GM18951 (cell line): ENCODE measurements at regions not wholly inside any gene's neighbourhood (a gene's known extent, or its start where the extent isn't known, plus 50 kb on each side); places are given as distances from the start of the nearest gene placed in this dataset.
"Not testable (repeated sequence)": the region's sequence is repeated elsewhere in the genome, so short reads cannot be mapped to it uniquely, and the experiment has no call there.

ENCODE experiments used
- POLR2A ChIP-seq: IDR thresholded peaks from 4 replicates; pipeline ENCODE4 v1.6.1; 2011; ENCODE audit warnings: mild to moderate bottlenecking; ENCODE audit not compliant: insufficient read length, insufficient read depth; ENCODE audit errors: extremely low read depth
- in situ Hi-C: fragments of 300-500 bp; cut with MboI; formaldehyde crosslinking; loops from one replicate; pipeline ENCODE4 v1.12.0; 2022; ENCODE audit warnings: low sequenced_read_pairs, mixed read lengths, inconsistent platforms; ENCODE audit not compliant: unreplicated experiment

DNA sequence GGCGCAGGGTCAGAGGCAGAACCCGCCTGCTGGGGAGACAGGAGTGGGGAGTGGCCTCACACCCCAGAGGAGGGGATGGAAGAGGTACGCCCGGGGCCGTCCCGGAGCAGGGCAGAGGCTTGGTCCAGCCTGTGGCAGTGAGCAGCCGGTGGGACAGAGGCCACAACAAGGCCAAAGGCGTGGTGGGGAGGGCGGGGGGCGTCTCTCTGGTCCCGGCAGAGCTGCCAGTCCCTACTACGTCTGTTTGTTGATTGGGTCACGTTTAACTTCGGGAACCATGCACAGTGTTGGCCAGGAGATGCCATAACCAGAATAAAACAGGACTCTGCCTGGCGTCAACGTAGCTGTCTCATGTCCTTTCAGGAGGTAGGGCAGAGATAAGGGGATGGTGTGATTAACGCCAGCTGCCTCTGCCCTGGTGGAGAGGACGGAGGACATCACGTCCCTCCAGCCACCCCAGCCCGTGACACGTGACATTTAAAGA is 192.8 kb downstream of the BANP start:
- TF ChIP-seq POLR2A = no peak
- in situ Hi-C loops = no loop called here

DNA sequence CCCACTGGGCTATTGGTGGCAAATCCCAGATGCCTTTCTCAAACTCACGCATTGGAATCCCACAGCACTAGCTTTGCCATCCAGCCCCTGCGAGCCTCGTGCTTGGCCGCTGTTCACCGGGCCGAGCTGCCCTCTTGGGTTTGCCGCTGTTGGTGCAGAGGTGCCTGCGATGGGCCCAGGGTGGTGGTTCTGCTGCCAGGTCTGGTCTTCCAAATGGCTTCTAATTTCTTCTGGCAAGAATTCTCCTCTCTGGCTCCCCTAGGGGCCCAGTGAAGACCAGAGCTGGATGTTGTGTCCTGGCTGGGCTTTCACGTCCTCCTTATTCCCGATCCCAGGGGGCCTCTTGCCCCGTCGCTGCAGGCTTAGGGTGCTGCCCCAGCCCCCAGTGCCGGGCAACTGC is 194.1 kb downstream of the BANP start:
- in situ Hi-C loops = not testable (repeated sequence)

DNA sequence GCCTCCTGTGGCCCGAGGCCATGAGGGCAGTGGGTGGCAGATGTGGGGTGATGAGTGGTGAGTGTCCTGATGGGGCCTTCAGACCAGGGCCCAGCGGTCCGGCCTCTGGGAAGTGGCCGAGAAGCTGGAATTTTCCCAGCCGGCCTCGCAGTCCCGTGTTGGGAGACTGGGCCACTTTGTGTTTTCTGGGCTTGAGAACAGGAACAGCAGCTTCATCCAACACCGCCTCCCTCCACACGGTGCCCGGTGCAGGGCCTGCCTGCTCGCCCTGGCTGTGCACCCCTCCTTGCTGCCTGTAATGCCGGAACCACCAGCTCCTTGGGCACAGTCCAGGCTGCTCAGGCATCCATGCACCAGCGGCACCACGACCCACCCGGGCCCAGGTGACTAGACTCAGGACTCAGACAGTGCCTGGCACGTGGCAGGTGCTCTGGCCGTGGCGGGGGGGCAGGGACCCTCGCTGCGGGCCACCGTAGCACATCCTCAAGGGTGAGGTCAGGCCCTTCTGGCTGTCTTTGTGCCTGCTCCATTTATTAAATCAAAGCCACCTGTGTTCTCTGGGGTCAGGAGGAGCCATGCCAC is 194.7 kb downstream of the BANP start:
- in situ Hi-C loops = not testable (repeated sequence)

DNA sequence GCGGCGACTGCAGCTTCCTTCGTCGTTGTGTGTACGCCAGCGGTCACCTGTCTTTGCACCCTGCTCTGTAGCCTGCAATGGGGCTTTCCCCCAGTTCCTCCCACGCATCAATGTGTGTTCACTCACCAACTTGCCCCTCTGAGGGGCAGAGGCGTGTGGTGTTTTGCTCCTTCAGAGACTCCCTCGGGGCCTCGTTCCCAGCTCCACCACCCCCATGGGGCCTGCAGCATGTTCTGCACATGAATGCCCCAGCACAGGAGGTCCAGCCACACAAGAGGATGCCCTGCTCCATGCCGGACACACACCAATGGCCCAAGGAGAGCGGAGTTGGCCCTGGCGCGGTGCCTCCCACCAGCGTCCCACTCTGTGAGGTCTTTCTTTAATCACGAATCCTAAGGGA is 196.8 kb downstream of the BANP start:
- in situ Hi-C loops = not testable (repeated sequence)

DNA sequence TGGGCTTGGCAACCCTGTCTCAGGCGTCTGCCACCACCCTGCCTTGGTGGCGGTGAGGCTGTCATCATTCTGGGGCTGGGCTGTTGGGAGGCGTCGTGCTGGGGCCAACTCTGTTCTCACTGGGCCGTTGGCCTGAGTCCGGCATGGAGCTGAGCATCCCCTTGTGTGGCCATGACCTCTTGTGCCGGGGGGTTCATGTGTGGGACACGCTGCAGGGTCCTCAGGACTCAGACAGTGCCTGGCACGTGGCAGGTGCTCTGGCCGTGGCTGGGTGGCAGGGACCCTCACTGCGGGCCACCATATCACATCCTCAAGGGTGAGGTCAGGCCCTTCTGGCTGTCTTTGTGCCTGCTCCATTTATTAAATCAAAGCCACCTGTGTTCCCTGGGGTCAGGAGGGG is 197.4 kb downstream of the BANP start:
- in situ Hi-C loops = not testable (repeated sequence)

DNA sequence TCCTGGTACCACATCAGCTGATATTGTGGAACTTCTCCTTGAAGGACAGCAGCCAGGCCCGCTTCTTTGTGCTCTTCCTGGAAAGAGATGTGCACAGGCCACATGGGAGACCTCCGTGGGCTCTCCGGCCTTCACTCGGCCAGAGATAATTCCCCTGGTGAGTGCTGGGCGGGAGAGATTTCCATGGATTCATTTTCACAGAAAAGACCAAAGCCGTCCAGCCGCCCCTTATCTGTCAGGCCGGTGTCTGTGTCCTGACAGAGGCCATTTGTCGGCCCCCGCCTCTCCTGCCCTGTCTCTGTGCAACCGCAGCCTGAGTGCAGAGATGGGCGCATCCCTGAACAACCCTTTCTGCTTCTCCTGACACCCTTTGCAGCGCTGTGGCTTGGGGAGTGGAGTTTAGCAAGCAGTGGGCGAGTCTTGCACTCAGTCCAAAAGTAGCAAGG is 197.9 kb downstream of the BANP start:
- in situ Hi-C loops = not testable (repeated sequence)

DNA sequence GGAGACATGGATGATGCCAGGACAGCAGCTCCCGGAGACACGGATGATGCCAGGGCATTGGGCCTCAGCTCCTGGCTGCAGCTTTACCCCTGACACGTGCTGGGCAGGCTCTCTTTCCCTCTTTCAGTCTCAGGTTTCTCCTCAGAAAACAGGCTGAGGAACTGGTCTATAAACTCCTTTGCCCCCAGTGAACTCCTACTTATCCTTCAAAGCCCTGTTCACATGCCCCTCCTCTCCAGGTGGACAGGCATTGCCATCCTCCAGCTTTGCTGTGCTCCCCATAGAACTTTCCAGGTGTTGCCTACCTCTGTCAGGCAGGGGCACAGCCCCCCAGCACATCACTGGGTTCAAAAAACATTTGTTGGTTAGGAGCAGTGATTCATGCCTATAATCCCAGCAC is 198.4 kb downstream of the BANP start:
- in situ Hi-C loops = not testable (repeated sequence)

DNA sequence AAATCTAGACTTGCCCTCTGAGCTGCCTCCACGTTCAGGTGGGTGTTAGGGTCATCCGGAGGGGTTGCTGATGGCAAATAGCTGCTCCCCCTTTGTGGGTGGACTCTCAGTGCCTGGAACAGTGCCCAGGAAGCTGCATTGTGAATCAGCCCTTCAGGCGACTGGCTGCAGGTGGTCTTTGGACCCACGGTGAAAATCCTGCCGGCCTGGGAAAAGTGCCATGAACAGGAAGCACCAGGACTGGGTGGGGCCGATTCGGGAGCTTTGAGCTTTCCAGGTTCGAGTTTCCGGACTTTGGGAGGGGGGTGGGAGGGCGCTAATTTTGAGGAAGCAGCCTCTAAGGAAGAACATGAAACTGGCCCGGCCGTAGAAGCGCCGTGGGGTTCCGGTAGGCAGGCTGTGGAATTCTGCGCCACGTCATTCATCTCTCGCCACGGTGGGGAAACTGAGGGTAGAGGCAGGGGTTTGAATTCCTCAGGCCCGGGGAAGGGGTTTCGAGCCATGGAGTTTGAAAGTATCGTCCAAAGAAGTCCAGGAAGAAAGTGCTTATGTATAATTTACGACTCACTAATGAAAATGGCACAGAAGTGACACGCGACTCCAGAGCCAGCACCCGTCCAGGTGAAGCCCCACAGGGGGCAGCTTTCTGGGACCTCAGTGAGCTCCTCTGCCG is 199.4 kb downstream of the BANP start:
- in situ Hi-C loops = not testable (repeated sequence)

DNA sequence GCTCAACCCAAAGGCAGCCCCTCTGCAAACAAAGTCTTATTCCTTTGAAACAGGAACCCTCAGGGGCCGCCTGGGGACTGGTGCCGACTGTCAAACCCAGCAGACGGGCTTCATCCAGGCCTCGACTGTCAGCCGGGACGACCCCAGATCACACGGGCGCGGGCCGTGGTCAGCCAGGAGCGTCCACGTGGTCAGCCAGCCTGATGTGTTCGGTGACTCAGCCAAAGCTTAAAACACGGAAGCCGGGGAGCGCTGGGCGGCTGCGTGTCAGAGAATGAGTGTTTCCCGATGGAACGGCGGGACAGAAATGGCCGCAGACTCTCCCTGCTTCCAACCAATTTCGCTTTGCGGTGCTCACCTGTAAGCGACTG is 199.9 kb downstream of the BANP start:
- in situ Hi-C loops = not testable (repeated sequence)

DNA sequence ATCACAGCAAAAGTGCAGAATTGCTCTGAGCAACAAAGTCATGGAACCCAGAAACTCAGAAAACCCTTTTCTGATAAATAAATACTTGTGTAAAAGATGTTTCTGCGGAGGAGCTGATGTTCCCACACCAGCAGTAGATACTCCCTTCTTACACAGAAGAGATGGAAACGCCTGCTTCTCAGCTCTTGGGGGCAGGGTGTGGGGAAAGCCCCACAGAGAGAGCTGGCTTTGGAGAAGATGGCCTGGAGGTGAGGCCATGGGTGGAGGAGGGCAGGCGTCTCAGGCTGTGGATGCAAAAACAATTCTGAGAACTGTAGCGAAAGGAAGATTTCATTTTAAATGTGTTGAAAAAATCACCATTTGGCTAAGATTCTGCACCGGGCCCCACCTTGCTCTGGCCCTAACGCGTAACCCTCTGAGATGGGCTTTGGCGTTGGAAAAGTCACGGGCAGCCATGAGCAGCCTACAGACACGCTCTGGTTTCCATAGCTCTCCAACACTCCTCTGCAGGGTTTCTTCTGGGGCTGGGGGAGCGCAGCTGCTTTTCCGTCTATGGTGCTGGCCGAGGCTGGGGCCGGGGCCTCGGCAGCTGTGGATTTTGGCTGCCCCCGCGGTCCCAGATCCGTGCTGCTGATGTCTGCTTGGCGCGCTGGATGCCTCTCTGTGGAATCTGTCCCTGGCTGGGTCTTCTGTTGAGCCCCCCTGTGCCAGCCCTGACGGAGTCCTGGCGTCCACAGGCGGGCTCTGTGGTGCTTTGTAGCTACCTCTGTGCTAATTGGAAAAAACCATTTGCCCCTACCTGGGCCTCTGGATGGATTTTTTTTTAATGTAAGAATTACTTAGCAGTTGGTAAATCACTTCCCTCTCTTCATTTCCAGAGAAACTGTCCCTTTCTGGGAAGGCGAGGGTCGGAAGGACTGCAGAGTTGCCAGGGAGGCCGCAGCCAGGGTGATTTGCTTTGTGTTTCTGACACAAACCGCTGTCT is 200.9 kb downstream of the BANP start:
- in situ Hi-C loops = not testable (repeated sequence)

DNA sequence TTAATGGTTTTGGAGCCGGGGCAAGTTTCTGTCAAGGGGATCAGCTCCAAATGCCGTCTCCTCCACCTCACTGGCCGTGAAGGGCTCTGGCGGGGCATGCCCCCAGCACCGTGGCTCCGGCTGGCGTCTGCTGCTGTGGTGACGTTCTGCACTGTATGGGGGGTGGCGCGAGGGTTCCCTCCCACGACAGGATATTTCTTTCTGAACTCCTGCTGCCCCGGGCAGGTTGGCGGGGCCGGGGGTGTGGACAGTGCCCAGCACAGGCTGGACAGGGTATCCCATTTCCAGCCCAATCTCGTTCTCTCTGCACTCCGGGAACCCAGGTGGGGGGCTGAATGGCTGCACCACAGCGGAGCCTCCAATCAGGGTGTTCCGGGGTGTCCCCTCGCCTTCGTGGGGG is 201.6 kb downstream of the BANP start:
- in situ Hi-C loops = not testable (repeated sequence)

DNA sequence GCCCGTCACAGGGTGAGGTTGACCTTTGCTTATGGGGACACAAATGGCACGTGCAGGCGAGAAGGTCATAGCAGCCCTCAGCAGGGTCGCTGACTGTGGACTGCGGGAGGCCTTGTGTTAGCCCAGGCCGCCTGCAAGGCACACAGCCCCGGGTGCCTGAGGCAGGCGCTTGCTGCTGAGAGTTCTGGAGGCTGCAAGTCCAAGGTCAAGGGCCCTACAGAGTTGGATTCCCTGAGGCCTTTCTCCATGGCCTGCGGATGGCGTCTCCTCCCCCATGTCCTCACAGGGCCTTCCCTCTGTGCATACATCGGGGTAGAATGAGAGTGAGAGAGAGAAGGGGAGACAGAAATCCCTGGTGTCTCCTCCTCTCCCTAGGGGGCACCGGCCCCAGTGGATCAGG is 202.3 kb downstream of the BANP start:
- in situ Hi-C loops = not testable (repeated sequence)

DNA sequence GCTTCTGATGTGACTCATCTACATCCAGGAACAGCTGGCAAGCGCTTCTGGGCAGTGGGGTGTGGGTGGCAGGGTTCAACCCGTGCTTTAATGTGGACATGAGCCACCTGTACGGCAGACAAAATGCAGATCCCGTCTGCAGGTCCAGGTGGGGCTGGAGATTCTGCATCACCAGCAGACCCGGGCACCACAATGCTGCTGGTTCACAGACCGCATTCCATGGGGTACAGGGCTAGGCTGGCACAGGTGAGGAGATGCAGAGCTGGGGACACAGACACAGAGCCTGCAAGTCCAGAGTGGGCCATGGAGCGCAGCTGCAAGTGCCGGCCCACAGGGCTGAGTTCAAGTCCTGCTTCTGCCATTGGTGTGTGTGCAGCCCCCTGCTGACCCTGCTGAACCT is 203.7 kb downstream of the BANP start:
- in situ Hi-C loops = not testable (repeated sequence)

DNA sequence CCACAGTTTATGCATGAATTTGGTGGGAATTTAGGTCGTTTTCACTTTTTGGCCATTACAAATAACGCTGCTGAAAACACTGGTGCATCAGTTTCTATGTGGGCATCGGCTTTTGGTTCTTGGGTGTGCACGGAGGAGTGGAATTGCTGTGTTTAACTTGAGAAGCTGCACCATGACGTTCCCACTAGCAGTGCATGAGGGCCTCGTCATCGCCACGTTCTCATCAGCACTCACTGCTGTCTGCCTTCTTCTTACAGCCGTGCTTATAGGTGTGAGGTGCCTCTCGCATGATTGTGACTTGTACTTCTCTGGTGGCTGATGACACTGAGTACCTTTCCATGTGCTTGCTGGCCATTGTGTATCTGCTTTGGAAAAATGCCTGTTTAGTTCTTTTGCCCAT is 204.4 kb downstream of the BANP start:
- in situ Hi-C loops = not testable (repeated sequence)

DNA sequence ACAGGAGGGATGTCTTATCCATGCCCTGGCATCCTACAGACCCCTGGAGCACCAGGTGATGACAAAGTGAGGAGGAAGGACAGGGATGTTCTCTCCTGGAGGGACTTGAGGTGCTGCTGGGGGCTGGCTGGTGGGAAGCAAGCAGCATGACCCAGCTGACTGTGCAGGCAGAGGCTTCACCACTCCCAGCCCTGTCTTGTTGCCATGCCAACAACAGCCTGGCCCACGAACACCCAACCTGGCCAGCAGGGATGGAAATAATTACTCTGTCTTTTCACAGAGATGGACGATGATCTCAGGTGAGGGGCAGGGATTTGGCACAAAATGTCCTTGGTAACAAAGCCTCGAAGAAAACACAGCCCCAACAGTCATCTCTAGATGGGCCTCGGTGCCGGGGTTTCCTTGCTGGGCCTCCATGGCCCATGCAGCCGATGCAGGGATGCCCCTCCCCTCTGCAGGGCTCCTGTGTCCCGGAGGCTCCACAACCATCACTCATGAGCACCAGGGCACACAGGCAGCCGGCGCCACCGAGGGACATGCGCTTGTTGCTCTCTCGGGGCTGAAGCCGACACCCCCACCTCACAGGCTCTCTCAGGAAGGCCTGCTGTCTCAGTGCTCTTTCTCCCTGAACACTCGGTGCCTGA is 205.5 kb downstream of the BANP start:
- in situ Hi-C loops = not testable (repeated sequence)

DNA sequence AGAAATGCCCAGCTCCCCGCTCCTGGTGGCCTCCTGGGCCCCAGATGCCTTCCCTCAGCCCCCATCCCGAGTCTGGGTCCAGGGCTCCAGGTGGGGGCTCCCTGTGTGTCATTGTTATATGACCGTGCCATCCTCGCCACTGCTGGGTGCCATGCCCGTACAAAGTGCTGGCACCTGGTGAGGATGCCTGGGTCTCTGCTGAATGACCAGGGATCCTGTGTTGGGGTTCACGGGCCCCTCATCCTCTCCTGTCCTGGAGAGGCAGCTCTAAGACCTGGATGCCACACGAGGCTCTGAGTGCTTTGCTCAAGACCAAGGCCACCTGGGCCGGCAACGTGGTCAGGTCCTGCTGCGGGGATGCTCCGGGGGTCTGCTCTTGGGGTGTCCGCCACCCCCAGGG is 206.5 kb downstream of the BANP start:
- in situ Hi-C loops = not testable (repeated sequence)

DNA sequence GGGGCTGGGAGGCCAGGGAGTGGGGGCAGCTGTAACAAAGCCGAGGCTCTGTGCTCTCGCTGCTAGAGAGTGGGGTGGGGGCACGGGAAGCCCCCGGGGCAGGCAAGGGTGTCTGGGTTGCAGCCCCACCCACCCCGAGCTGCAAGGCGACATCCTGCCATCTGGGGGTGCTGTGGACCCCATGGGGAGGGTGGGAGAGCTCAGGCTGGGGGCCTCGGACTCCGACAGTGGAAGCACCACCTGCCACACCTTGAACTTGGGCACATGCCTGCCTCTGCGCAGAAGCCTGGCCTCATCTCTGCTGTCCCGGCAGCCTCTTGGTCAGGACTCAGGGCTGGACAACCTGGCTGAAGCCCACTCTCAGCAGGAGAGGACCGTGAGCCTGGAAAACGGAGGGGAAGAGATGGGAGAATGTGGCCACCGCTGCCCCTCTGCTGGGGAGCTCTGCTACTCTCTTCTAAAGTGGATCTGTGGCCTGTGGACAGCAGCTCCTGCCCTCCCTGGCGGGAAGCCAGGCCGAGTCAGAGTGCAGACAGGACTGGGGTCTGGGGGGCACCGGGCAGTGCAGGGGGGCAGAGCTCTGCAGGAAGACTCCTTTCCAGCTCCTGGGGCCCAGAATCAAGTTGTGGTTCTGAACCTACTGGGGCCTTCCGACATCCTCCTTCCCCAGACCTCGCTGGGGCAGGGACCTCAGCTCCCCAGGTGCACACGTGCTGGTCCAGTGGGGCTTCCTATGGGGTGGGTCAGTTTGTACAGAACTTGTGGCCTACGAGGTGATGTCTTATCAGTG is 207.2 kb downstream of the BANP start:
- in situ Hi-C loops = not testable (repeated sequence)

DNA sequence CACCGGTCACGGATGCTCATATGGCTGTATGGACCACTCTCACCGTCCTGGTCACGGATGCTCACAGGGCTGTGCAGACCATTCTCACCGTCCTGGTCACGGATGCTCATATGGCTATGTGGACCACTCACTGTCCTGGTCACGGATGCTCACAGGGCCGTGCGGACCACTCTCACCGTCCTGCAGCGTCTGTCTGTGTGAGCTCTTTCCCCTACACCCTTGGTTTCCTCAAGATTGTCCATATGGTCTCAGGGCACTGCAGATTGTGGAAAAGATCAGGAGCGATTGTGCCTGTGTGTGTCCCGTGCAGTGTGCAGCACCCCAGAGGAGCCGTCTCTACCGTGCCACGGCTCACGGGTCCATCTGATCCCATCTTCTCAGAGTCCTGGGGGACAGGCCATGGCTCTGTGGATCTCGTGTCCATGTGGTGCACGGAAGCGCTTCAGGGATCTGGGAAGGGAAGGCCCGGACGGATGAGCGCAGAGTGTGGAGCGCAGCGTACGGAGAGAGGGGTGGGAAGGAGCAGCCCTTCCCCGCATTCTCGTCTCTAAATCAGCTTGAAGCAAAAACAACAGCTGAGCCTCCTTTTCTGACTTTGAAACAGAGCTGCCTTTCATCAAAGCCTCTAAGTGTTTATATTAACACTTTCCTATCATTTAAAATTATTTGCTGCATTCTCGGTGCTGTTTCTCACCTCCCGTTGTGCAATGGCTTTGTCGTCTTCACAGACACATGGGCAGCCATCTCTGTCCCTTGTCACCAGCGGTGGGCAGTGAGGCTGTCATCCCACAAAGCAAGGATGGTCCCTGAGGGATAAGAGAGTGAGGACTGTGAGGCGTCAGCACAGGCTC is 208.0 kb downstream of the BANP start:
- in situ Hi-C loops = not testable (repeated sequence)
